ENCODE measurements at regions not wholly inside any gene's neighbourhood (a gene's known extent, or its start where the extent isn't known, plus 50 kb on each side); places are given as distances from the start of the nearest gene placed in this dataset.

GRCh38 chr4:151939670-151940069 lies 178.9 kb upstream of the GATB start:
- Histone ChIP-seq H3K4me2 (ENCODE audit: low read length) (no peak overlapping the region), H4K20me1 (ENCODE audit: control insufficient read depth, insufficient read depth, low read depth, low read length) (no peaks in the 10 kb centered on the region), H3K36me3 (ENCODE audit: control insufficient read depth, low read length) (no peaks in the 10 kb centered on the region), H3K9me2 (replicated peaks; ENCODE audit: control insufficient read depth, low read length) (no peaks in the 10 kb centered on the region; the same call in 1 of the 2 replicates), H3K79me2 (ENCODE audit: control insufficient read depth, low read length) (no peaks in the 10 kb centered on the region), H3K27ac (ENCODE audit: low read depth, low read length) (no peak overlapping the region), H3F3A (ENCODE audit: control insufficient read depth, insufficient read depth) (no peaks in the 10 kb centered on the region), H3K4me1 (ENCODE audit: control insufficient read depth, low read length) (no peaks in the 10 kb centered on the region), H3K4me3 (ENCODE audit: low read length) (no peak overlapping the region), H3K27me3 (ENCODE audit: control insufficient read depth, low read length) (no peaks in the 10 kb centered on the region), H3K9me3 (ENCODE audit: control insufficient read depth, insufficient read depth, low read length) (no peaks in the 10 kb centered on the region)
- no peak for TF ChIP-seq CTCF (IDR thresholded peaks at IDR 0.05; ENCODE audit: low read depth, low read length, poor library complexity, severe bottlenecking)
- no peak for TF ChIP-seq EZH2phosphoT487 (IDR thresholded peaks at IDR 0.05; ENCODE audit: borderline replicate concordance, low read length)

GRCh38 chr4:151935411-151935810 lies 174.6 kb upstream of the GATB start:
- Histone ChIP-seq H3K36me3 (ENCODE audit: control insufficient read depth, low read length) (no peaks in the 10 kb centered on the region), H3K4me3 (ENCODE audit: low read length) (no peak overlapping the region), H3K27ac (ENCODE audit: low read depth, low read length) (no peak overlapping the region), H4K20me1 (ENCODE audit: control insufficient read depth, insufficient read depth, low read depth, low read length) (no peaks in the 10 kb centered on the region), H3K79me2 (ENCODE audit: control insufficient read depth, low read length) (no peaks in the 10 kb centered on the region), H3K9me2 (replicated peaks; ENCODE audit: control insufficient read depth, low read length) (no peaks in the 10 kb centered on the region; the same call in 1 of the 2 replicates), H3K27me3 (ENCODE audit: control insufficient read depth, low read length) (no peaks in the 10 kb centered on the region), H3K9me3 (ENCODE audit: control insufficient read depth, insufficient read depth, low read length) (no peaks in the 10 kb centered on the region), H3K4me1 (ENCODE audit: control insufficient read depth, low read length) (no peaks in the 10 kb centered on the region), H3K4me2 (ENCODE audit: low read length) (no peak overlapping the region), H3F3A (ENCODE audit: control insufficient read depth, insufficient read depth) (no peaks in the 10 kb centered on the region)
- TF ChIP-seq EZH2phosphoT487 (IDR thresholded peaks at IDR 0.05; ENCODE audit: borderline replicate concordance, low read length) (no peak), CTCF (IDR thresholded peaks at IDR 0.05; ENCODE audit: low read depth, low read length, poor library complexity, severe bottlenecking) (no peak)

DNA sequence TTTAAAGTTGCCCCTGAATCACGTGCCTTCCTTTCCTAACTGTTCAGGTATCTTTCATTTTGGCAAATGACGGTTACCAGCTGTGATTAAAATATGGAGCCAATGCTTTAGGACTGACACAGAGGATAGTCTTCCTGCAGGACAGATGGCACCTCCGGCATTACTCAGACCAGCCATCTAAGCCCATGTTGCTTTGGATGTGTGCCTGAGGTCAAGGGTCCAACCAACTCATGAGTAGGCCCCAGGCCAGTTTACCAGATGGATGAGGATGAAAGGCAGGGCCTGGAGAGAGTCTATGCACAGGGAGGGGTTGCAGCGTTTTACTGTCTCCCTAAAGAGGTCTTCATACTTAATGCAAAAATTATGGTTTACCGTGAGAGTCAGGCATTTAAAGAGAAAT lies 174.0 kb upstream of the GATB start:
- Histone ChIP-seq H3K36me3 (ENCODE audit: control insufficient read depth, low read length) (no peaks in the 10 kb centered on the region), H4K20me1 (ENCODE audit: control insufficient read depth, insufficient read depth, low read depth, low read length) (no peaks in the 10 kb centered on the region), H3K9me3 (ENCODE audit: control insufficient read depth, insufficient read depth, low read length) (no peaks in the 10 kb centered on the region), H3K27ac (ENCODE audit: low read depth, low read length) (no peak overlapping the region), H3K4me1 (ENCODE audit: control insufficient read depth, low read length) (no peaks in the 10 kb centered on the region), H3F3A (ENCODE audit: control insufficient read depth, insufficient read depth) (no peaks in the 10 kb centered on the region), H3K9me2 (replicated peaks; ENCODE audit: control insufficient read depth, low read length) (no peaks in the 10 kb centered on the region; the same call in 1 of the 2 replicates), H3K4me3 (ENCODE audit: low read length) (no peak overlapping the region), H3K27me3 (ENCODE audit: control insufficient read depth, low read length) (no peaks in the 10 kb centered on the region), H3K79me2 (ENCODE audit: control insufficient read depth, low read length) (no peaks in the 10 kb centered on the region), H3K4me2 (ENCODE audit: low read length) (no peak overlapping the region)
- TF ChIP-seq CTCF (IDR thresholded peaks at IDR 0.05; ENCODE audit: low read depth, low read length, poor library complexity, severe bottlenecking) (no peak), EZH2phosphoT487 (IDR thresholded peaks at IDR 0.05; ENCODE audit: borderline replicate concordance, low read length) (no peak)

Data from DOHH2 (cell line).